Endothelial cell of umbilical vein (primary cell): ENCODE measurements at regions not wholly inside any gene's neighbourhood (a gene's known extent, or its start where the extent isn't known, plus 50 kb on each side); places are given as distances from the start of the nearest gene placed in this dataset.

Experiments used
- BruUV-seq: library from RNA; stranded (reverse); fragments of 400-500 nt; replicated peaks from 2 replicates; lab custom pipeline; 2021; lab: Mats Ljungman, UMichigan
- CTCF ChIA-PET: fragments of 300-600, 350-600 bp; sonication (Branson Sonifier 250); formaldehyde crosslinking; loops from one replicate; lab custom pipeline; 2021; ENCODE audit warnings: antibody characterized with exemption, inconsistent platforms; lab: Charles Lee
- POLR2A ChIA-PET: fragments of 300-600, 350-600 bp; sonication (Branson Sonifier 250); formaldehyde crosslinking; loops from one replicate; lab custom pipeline; 2021; ENCODE audit warnings: antibody characterized with exemption, inconsistent platforms; lab: Charles Lee
- DNase-seq: peaks from one replicate; pipeline ENCODE4 v3.0.0-alpha.2; 2011; ENCODE audit warnings: low read depth, low spot score
- FAIRE-seq: peaks from 2 replicates; lab custom pipeline; 2011; peaks lifted over from hg19 to GRCh38; lab: Jason Lieb, UNC
- H2AFZ ChIP-seq: 2 replicates; pipeline ENCODE4 v1.6.0; 2012; ENCODE audit warnings: low read depth, low read length, control low read depth, inconsistent platforms
- H3K27ac ChIP-seq: 2 replicates; pipeline ENCODE4 v1.5.1; 2011; ENCODE audit warnings: low read depth, mild to moderate bottlenecking, control low read depth, low read length, moderate library complexity; ENCODE audit not compliant: insufficient read depth
- H3K27me3 ChIP-seq, 2 experiments: 2 replicates each; pipeline versions ENCODE4 v1.6.0 to v1.6.1; 2011; ENCODE audit warnings: low read length in 2 of 2, mixed read lengths in 1 of 2; ENCODE audit not compliant: control insufficient read depth in 2 of 2, insufficient read depth in 2 of 2
- H3K36me3 ChIP-seq, 2 experiments: 2 replicates in 1 of 2; 3 replicates in 1 of 2; pipeline ENCODE4 v1.5.1; 2011; ENCODE audit warnings: low read length in 2 of 2, mild to moderate bottlenecking in 1 of 2, moderate library complexity in 1 of 2; ENCODE audit not compliant: control insufficient read depth in 2 of 2, insufficient read depth in 2 of 2; ENCODE audit errors: extremely low read depth in 1 of 2
- H3K4me1 ChIP-seq: 3 replicates; pipeline ENCODE4 v1.5.1; 2011; ENCODE audit warnings: mild to moderate bottlenecking, low read length; ENCODE audit not compliant: control insufficient read depth, insufficient read depth; ENCODE audit errors: extremely low read depth
- H3K4me2 ChIP-seq: 2 replicates; pipeline ENCODE4 v1.6.1; 2011; ENCODE audit warnings: low read length, control low read depth, mixed read lengths; ENCODE audit not compliant: insufficient read depth
- H3K4me3 ChIP-seq, 3 experiments: fragments of 200-600 bp in 1 of 3; sonication (generic), shearing (Covaris generic) in 1 of 3; replicated peaks in 1 of 3; 2 replicates each; pipeline ENCODE4 v1.5.1; 2011 to 2016; ENCODE audit warnings: control low read depth in 3 of 3, low read length in 3 of 3, mild to moderate bottlenecking in 2 of 3, inconsistent platforms in 1 of 3, low read depth in 1 of 3, moderate library complexity in 1 of 3; ENCODE audit not compliant: insufficient read depth in 1 of 3
- H3K79me2 ChIP-seq: 2 replicates; pipeline ENCODE4 v1.6.0; 2012; ENCODE audit warnings: low read length, inconsistent platforms; ENCODE audit not compliant: control insufficient read depth, insufficient read depth
- H3K9ac ChIP-seq: replicated peaks from 2 replicates; pipeline ENCODE3; 2011; ENCODE audit warnings: low read length, control low read depth; ENCODE audit not compliant: insufficient read depth; ENCODE audit errors: extremely low read depth
- H3K9me1 ChIP-seq: replicated peaks from 3 replicates; pipeline ENCODE4 v1.6.0; 2011; ENCODE audit warnings: mild to moderate bottlenecking, low read length; ENCODE audit not compliant: control insufficient read depth, insufficient read depth; ENCODE audit errors: extremely low read depth
- H3K9me3 ChIP-seq: replicated peaks from 2 replicates; pipeline ENCODE4 v1.5.1; 2012; ENCODE audit warnings: low read length, inconsistent platforms; ENCODE audit not compliant: control insufficient read depth, insufficient read depth
- H4K20me1 ChIP-seq: replicated peaks from 2 replicates; pipeline ENCODE3; 2011; ENCODE audit warnings: mild to moderate bottlenecking, low read length; ENCODE audit not compliant: control insufficient read depth, insufficient read depth; ENCODE audit errors: extremely low read depth
- CTCF ChIP-seq, 2 donors: IDR thresholded peaks; 1 replicate in 1 of 2; 2 replicates in 1 of 2; pipeline ENCODE4 v1.5.1; 2011; ENCODE audit warnings: low read length in 2 of 2, mild to moderate bottlenecking in 2 of 2, moderate library complexity in 2 of 2, control low read depth in 1 of 2, inconsistent platforms in 1 of 2, low read depth in 1 of 2; ENCODE audit not compliant: insufficient read depth in 1 of 2; ENCODE audit errors: extremely low read depth in 1 of 2
- EZH2 ChIP-seq: IDR thresholded peaks from 2 replicates; pipeline ENCODE4 v1.6.1; 2012; ENCODE audit warnings: borderline replicate concordance, low read depth, mild to moderate bottlenecking, moderate library complexity, low read length, inconsistent platforms; ENCODE audit not compliant: severe bottlenecking
- FOS ChIP-seq: IDR thresholded peaks from 2 replicates; pipeline ENCODE4 v1.6.1; 2011; ENCODE audit warnings: mild to moderate bottlenecking, low read length, moderate library complexity, borderline replicate concordance; ENCODE audit not compliant: insufficient read depth
- GATA2 ChIP-seq: IDR thresholded peaks from 2 replicates; pipeline ENCODE4 v1.7.0; 2011; ENCODE audit warnings: low read depth, mild to moderate bottlenecking, moderate library complexity, mixed read lengths, low read length; ENCODE audit not compliant: insufficient read length, insufficient read depth
- JUN ChIP-seq: IDR thresholded peaks from 2 replicates; pipeline ENCODE4 v1.6.1; 2011; ENCODE audit warnings: borderline replicate concordance, low read depth; ENCODE audit not compliant: insufficient read length, insufficient read depth
- MAX ChIP-seq: IDR thresholded peaks from 2 replicates; pipeline ENCODE4 v1.6.1; 2011; ENCODE audit not compliant: insufficient read depth, insufficient read length
- MYC ChIP-seq: IDR thresholded peaks from one replicate; pipeline ENCODE4 v1.6.1; 2011; ENCODE audit warnings: mild to moderate bottlenecking, low read depth, low read length
- POLR2A ChIP-seq: IDR thresholded peaks from 2 replicates; pipeline ENCODE4 v1.6.1; 2012; ENCODE audit warnings: low read depth, mild to moderate bottlenecking, control low read depth, low read length
- POLR2AphosphoS5 ChIP-seq: IDR thresholded peaks from 2 replicates; pipeline ENCODE4 v1.6.1; 2012; ENCODE audit warnings: low read depth, mild to moderate bottlenecking, control low read depth, low read length, moderate library complexity; ENCODE audit not compliant: insufficient read depth
- dilution Hi-C: fragments of 300-500 bp; cut with MboI; formaldehyde crosslinking; loops from one replicate; pipeline ENCODE4 v1.15.0; 2019; ENCODE audit warnings: low sequenced_read_pairs; ENCODE audit not compliant: extremely low pct_ligation_motif_present
- intact Hi-C: fragments of 100-400 bp; cut with micrococcal nuclease; formaldehyde crosslinking; loops from one replicate; pipeline ENCODE4 v1.10.0; 2022

GRCh38 chr11:109668973-109669634 lies 247.1 kb downstream of the C11orf87 start:
- Histone ChIP-seq H2AFZ (no peak overlapping the region), H3K9ac (no peak overlapping the region), H3K36me3 (no peaks in the 10 kb centered on the region), H3K9me3 (no peaks in the 10 kb centered on the region), H3K4me3 (no peak overlapping the region), H3K4me1 (no peaks in the 10 kb centered on the region), H3K4me2 (no peak overlapping the region), H3K9me1 (no peaks in the 10 kb centered on the region), H3K27ac (no peak overlapping the region), H3K27me3 (no peaks in the 10 kb centered on the region), H3K79me2 (no peaks in the 10 kb centered on the region), H4K20me1 (no peaks in the 10 kb centered on the region)
- intact Hi-C loops = no loop called here
- TF ChIP-seq CTCF (IDR thresholded peaks at IDR 0.05; ENCODE audit: extremely low read depth in 1 of 2, insufficient read depth in 1 of 2, low read depth in 1 of 2, low read length in 2 of 2) (no peak), EZH2 (no peak), POLR2A (no peak), GATA2 (no peak), FOS (no peak)
- dilution Hi-C loops = no loop called here
- DNase-seq = no peak
- BruUV-seq = no TSS peak
- CTCF ChIA-PET = no interaction called here
- POLR2A ChIA-PET = no interaction called here
- no peak for FAIRE-seq

- TF ChIP-seq POLR2AphosphoS5 = no peak
- TF ChIP-seq POLR2A = no peak
- no peak for TF ChIP-seq JUN
- TF ChIP-seq FOS = no peak
- no peak for TF ChIP-seq GATA2
- no peak for TF ChIP-seq CTCF (IDR thresholded peaks at IDR 0.05; ENCODE audit: extremely low read depth in 1 of 2, insufficient read depth in 1 of 2, low read depth in 1 of 2, low read length in 2 of 2)
- no peak for TF ChIP-seq MAX
- TF ChIP-seq EZH2 = no peak
- TF ChIP-seq MYC = no peak
- Histone ChIP-seq H3K4me2 (no peak overlapping the region), H3K79me2 (no peaks in the 10 kb centered on the region), H3K9ac (no peak overlapping the region), H3K27me3 (no peaks in the 10 kb centered on the region), H4K20me1 (no peaks in the 10 kb centered on the region), H2AFZ (no peak overlapping the region), H3K36me3 (no peaks in the 10 kb centered on the region), H3K9me1 (no peaks in the 10 kb centered on the region), H3K4me1 (no peaks in the 10 kb centered on the region), H3K4me3 (no peak overlapping the region), H3K9me3 (no peaks in the 10 kb centered on the region), H3K27ac (no peak overlapping the region)
- BruUV-seq = no TSS peak
- dilution Hi-C loops (no loop called here), intact Hi-C loops (no loop called here)
- no peak for DNase-seq
- ChIA-PET POLR2A (no interaction called here), CTCF (no interaction called here)
- no peak for FAIRE-seq
Measured at GRCh38 chr11:109677231-109677630, 255.2 kb downstream of the C11orf87 start.
